ENCODE measurements at regions not wholly inside any gene's neighbourhood (a gene's known extent, or its start where the extent isn't known, plus 50 kb on each side); places are given as distances from the start of the nearest gene placed in this dataset.
A peak's percentile ranks its signal among the peaks of the same experiment; 100 is the strongest.

- no peak for DNase-seq (ENCODE audit: low read depth, low spot score)
- H3K27ac ChIP-seq, result peak overlapping the region; percentile 96
Observed at GRCh38 chr4:10285028-10285427, 168.4 kb upstream of the WDR1 start.

GRCh38 chr4:10283761-10284160, 167.2 kb upstream of the WDR1 start:
- peak; percentile 90 for DNase-seq (ENCODE audit: low read depth, low spot score)
- H3K27ac ChIP-seq, result peak overlapping the region; percentile 96

GRCh38 chr4:10281996-10282395, 165.4 kb upstream of the WDR1 start:
- DNase-seq (ENCODE audit: low read depth, low spot score), result no peak
- H3K27ac ChIP-seq, result peak overlapping the region; percentile 96

GRCh38 chr4:10279261-10279660, 162.7 kb upstream of the WDR1 start:
- DNase-seq (ENCODE audit: low read depth, low spot score), result no peak
- no peak overlapping the region for H3K27ac ChIP-seq

- no peak overlapping the region for H3K27ac ChIP-seq
- no peak for DNase-seq (ENCODE audit: low read depth, low spot score)
Observed at GRCh38 chr4:10278071-10278470, 161.5 kb upstream of the WDR1 start.

- H3K27ac ChIP-seq, result no peak overlapping the region
- DNase-seq (ENCODE audit: low read depth, low spot score), result no peak
Observed at GRCh38 chr4:10276152-10276551, 159.6 kb upstream of the WDR1 start.

GRCh38 chr4:10275696-10276095, 159.1 kb upstream of the WDR1 start:
- no peak overlapping the region for H3K27ac ChIP-seq
- DNase-seq (ENCODE audit: low read depth, low spot score), result no peak

GRCh38 chr4:10273030-10273429, 156.4 kb upstream of the WDR1 start:
- DNase-seq (ENCODE audit: low read depth, low spot score), result no peak
- no peak overlapping the region for H3K27ac ChIP-seq

GRCh38 chr4:10272511-10272910, 155.9 kb upstream of the WDR1 start:
- no peak for DNase-seq (ENCODE audit: low read depth, low spot score)
- H3K27ac ChIP-seq, result no peak overlapping the region

GRCh38 chr4:10267066-10267465, 150.5 kb upstream of the WDR1 start:
- DNase-seq (ENCODE audit: low read depth, low spot score), result no peak
- no peak overlapping the region for H3K27ac ChIP-seq

- no peak for DNase-seq (ENCODE audit: low read depth, low spot score)
- H3K27ac ChIP-seq, result no peak overlapping the region
Observed at GRCh38 chr4:10260777-10261176, 144.2 kb upstream of the WDR1 start.

GRCh38 chr4:10259976-10260375, 143.4 kb upstream of the WDR1 start:
- DNase-seq (ENCODE audit: low read depth, low spot score), result no peak
- no peak overlapping the region for H3K27ac ChIP-seq

- H3K27ac ChIP-seq, result no peak overlapping the region
- no peak for DNase-seq (ENCODE audit: low read depth, low spot score)
Observed at GRCh38 chr4:10256203-10256602, 139.6 kb upstream of the WDR1 start.

GRCh38 chr4:10253765-10254164, 137.2 kb upstream of the WDR1 start:
- DNase-seq (ENCODE audit: low read depth, low spot score), result peak; percentile 56
- peak overlapping the region; percentile 46 for H3K27ac ChIP-seq

- DNase-seq (ENCODE audit: low read depth, low spot score), result no peak
- no peak overlapping the region for H3K27ac ChIP-seq
Observed at GRCh38 chr4:10245751-10246150, 129.2 kb upstream of the WDR1 start.

- DNase-seq (ENCODE audit: low read depth, low spot score), result no peak
- no peak overlapping the region for H3K27ac ChIP-seq
Observed at GRCh38 chr4:10243856-10244255, 127.3 kb upstream of the WDR1 start.

- no peak for DNase-seq (ENCODE audit: low read depth, low spot score)
- H3K27ac ChIP-seq, result no peak overlapping the region
Observed at GRCh38 chr4:10240691-10241090, 124.1 kb upstream of the WDR1 start.

- DNase-seq (ENCODE audit: low read depth, low spot score), result no peak
Observed at GRCh38 chr4:10239982-10240654, 123.5 kb upstream of the WDR1 start.

GRCh38 chr4:10237131-10237530, 120.5 kb upstream of the WDR1 start:
- no peak for DNase-seq (ENCODE audit: low read depth, low spot score)
- H3K27ac ChIP-seq, result no peak overlapping the region

More at GRCh38 chr4:10239982-10240654, 123.5 kb upstream of the WDR1 start:
- H3K27ac ChIP-seq, result no peak overlapping the region

- H3K27ac ChIP-seq, result no peak overlapping the region
- no peak for DNase-seq (ENCODE audit: low read depth, low spot score)
Observed at GRCh38 chr4:10232114-10232513, 115.5 kb upstream of the WDR1 start.

- H3K27ac ChIP-seq, result no peak overlapping the region
- no peak for DNase-seq (ENCODE audit: low read depth, low spot score)
Observed at GRCh38 chr4:10226756-10227155, 110.2 kb upstream of the WDR1 start.

- no peak for DNase-seq (ENCODE audit: low read depth, low spot score)
- H3K27ac ChIP-seq, result no peak overlapping the region
Observed at GRCh38 chr4:10225096-10225495, 108.5 kb upstream of the WDR1 start.

GRCh38 chr4:10223782-10224181, 107.2 kb upstream of the WDR1 start:
- no peak overlapping the region for H3K27ac ChIP-seq
- no peak for DNase-seq (ENCODE audit: low read depth, low spot score)

All from epithelial cell of prostate (primary cell).